Sigmoid colon (tissue), 6 donors: ENCODE measurements at regions not wholly inside any gene's neighbourhood (a gene's known extent, or its start where the extent isn't known, plus 50 kb on each side); places are given as distances from the start of the nearest gene placed in this dataset.

Source experiments
- DNase-seq: peaks from one replicate; pipeline ENCODE4 v3.0.0-alpha.2; 2019
- H3K27ac ChIP-seq, 4 donors: fragments of 200-600 bp; sonication (generic); one replicate each; pipeline ENCODE4 v1.5.1; 2016 to 2019; ENCODE audit warnings: mild to moderate bottlenecking in 1 of 4
- H3K27me3 ChIP-seq, 3 donors: fragments of 200-600 bp; sonication (generic); one replicate each; pipeline ENCODE4 v1.5.1; 2019; ENCODE audit warnings: mild to moderate bottlenecking in 1 of 3
- H3K36me3 ChIP-seq, 4 donors: fragments of 200-600 bp; sonication (generic); one replicate each; pipeline ENCODE4 v1.5.1; 2016 to 2019
- H3K4me1 ChIP-seq, 4 donors: fragments of 200-600 bp; sonication (generic); one replicate each; pipeline ENCODE4 v1.5.1; 2017 to 2019
- H3K4me3 ChIP-seq, 4 donors: fragments of 200-600 bp; sonication (generic); one replicate each; pipeline ENCODE4 v1.5.1; 2017 to 2019; ENCODE audit warnings: mild to moderate bottlenecking in 2 of 4, moderate library complexity in 1 of 4
- H3K9me3 ChIP-seq, 4 donors: fragments of 200-600 bp in 3 of 4; sonication (generic) in 3 of 4; one replicate each; pipeline versions ENCODE4 v1.5.1 to v1.6.1; 2013 to 2019
- CTCF ChIP-seq, 4 experiments: fragments of 450-650 bp in 3 of 4; fragments of 200-600 bp in 1 of 4; IDR thresholded peaks; one replicate each; pipeline ENCODE4 v1.5.1; 2016 to 2019; ENCODE audit warnings: antibody characterized with exemption in 4 of 4, mild to moderate bottlenecking in 3 of 4, moderate library complexity in 2 of 4
- EP300 ChIP-seq, 4 donors: sonication (generic); formaldehyde crosslinking; IDR thresholded peaks; one replicate each; pipeline ENCODE4 v1.6.1; 2017; ENCODE audit warnings: antibody characterized with exemption in 4 of 4
- POLR2A ChIP-seq, 2 donors: fragments of 450-650 bp; IDR thresholded peaks; one replicate each; pipeline ENCODE4 v1.6.1; 2016; ENCODE audit warnings: antibody characterized with exemption in 2 of 2, mild to moderate bottlenecking in 2 of 2, moderate library complexity in 2 of 2
- POLR2AphosphoS5 ChIP-seq, 4 donors: sonication (generic); formaldehyde crosslinking; IDR thresholded peaks; one replicate each; pipeline ENCODE4 v1.6.1; 2017; ENCODE audit warnings: antibody characterized with exemption in 4 of 4
- WGBS, 2 donors: extraction: QIAGEN DNeasy Blood & Tissue Kit; methylation state at CpG; one replicate each; pipeline ENCODE4 v1.1.7; 2013; 5-methylcytosine and 5-hydroxymethylcytosine counted together
- intact Hi-C: fragments of 100-400 bp; cut with DNase I; formaldehyde crosslinking; loops from one replicate; pipeline ENCODE4 v1.15.1; 2023
- donor health status: healthy with polysubstance abuse.
- donor health status: healthy.

- H3K9me3 ChIP-seq, result no peaks in the 10 kb centered on the region
- H3K27ac ChIP-seq, result no peak overlapping the region
- intact Hi-C loops, result no loop called here
- TF ChIP-seq EP300 (IDR thresholded peaks at IDR 0.05) (no peak), CTCF (IDR thresholded peaks at IDR 0.05) (no peak), POLR2AphosphoS5 (IDR thresholded peaks at IDR 0.05) (no peak), POLR2A (IDR thresholded peaks at IDR 0.05) (no peak)
- WGBS, 2 donors, result 83 to 86% methylated on average over 2 of the region's 2 CpGs
- DNase-seq, result no peak
- no peaks in the 10 kb centered on the region for H3K27me3 ChIP-seq
- H3K36me3 ChIP-seq, result no peaks in the 10 kb centered on the region
- no peak overlapping the region for H3K4me3 ChIP-seq
- peaks cover 0 to 4% (median 0%) of the 10 kb centered on the region in 4 donors for H3K4me1 ChIP-seq
Measured at GRCh38 chr3:161647936-161648470, 151.4 kb downstream of the OTOL1 start.

- DNase-seq, result no peak
- TF ChIP-seq EP300 (IDR thresholded peaks at IDR 0.05), result no peak
- no peak for TF ChIP-seq POLR2AphosphoS5 (IDR thresholded peaks at IDR 0.05)
- no peak for TF ChIP-seq POLR2A (IDR thresholded peaks at IDR 0.05)
- no peak for TF ChIP-seq CTCF (IDR thresholded peaks at IDR 0.05)
- H3K9me3 ChIP-seq, result no peaks in the 10 kb centered on the region
- H3K27ac ChIP-seq, result no peak overlapping the region
- no peak overlapping the region for H3K4me3 ChIP-seq
- no peaks in the 10 kb centered on the region for H3K36me3 ChIP-seq
- H3K4me1 ChIP-seq, result peaks cover 0 to 2% (median 0%) of the 10 kb centered on the region in 4 donors
- 62 to 78% methylated on average over 3 of the region's 3 CpGs for WGBS, 2 donors
- no peaks in the 10 kb centered on the region for H3K27me3 ChIP-seq
- intact Hi-C loops, result no loop called here
Measured at GRCh38 chr3:161649900-161650484, 153.4 kb downstream of the OTOL1 start.

GRCh38 chr3:161657786-161658185, 161.2 kb downstream of the OTOL1 start:
- no peak for DNase-seq
- no peaks in the 10 kb centered on the region for H3K4me1 ChIP-seq
- H3K9me3 ChIP-seq, result no peaks in the 10 kb centered on the region
- WGBS, 2 donors, result 77 to 81% methylated on average over 1 of the region's 1 CpG
- H3K27ac ChIP-seq, result no peak overlapping the region
- no peaks in the 10 kb centered on the region for H3K27me3 ChIP-seq
- TF ChIP-seq POLR2AphosphoS5 (IDR thresholded peaks at IDR 0.05), result no peak
- no peak for TF ChIP-seq POLR2A (IDR thresholded peaks at IDR 0.05)
- no peak for TF ChIP-seq CTCF (IDR thresholded peaks at IDR 0.05)
- TF ChIP-seq EP300 (IDR thresholded peaks at IDR 0.05), result no peak
- intact Hi-C loops, result no loop called here
- H3K4me3 ChIP-seq, result no peak overlapping the region
- H3K36me3 ChIP-seq, result no peaks in the 10 kb centered on the region

- Histone ChIP-seq H3K27ac (no peak overlapping the region), H3K9me3 (peaks cover 0 to 5% (median 1%) of the 10 kb centered on the region in 4 donors), H3K4me1 (no peaks in the 10 kb centered on the region), H3K36me3 (no peaks in the 10 kb centered on the region), H3K27me3 (no peaks in the 10 kb centered on the region), H3K4me3 (no peak overlapping the region)
- WGBS, 2 donors, result 54 to 75% methylated on average over 2 of the region's 2 CpGs
- DNase-seq, result no peak
- no peak for TF ChIP-seq POLR2AphosphoS5 (IDR thresholded peaks at IDR 0.05)
- TF ChIP-seq EP300 (IDR thresholded peaks at IDR 0.05), result no peak
- TF ChIP-seq CTCF (IDR thresholded peaks at IDR 0.05), result no peak
- TF ChIP-seq POLR2A (IDR thresholded peaks at IDR 0.05), result no peak
- intact Hi-C loops, result no loop called here
Measured at GRCh38 chr3:161671141-161671540, 174.5 kb downstream of the OTOL1 start.

GRCh38 chr3:161672478-161672877, 175.9 kb downstream of the OTOL1 start:
- intact Hi-C loops, result no loop called here
- peaks cover 0 to 5% (median 1%) of the 10 kb centered on the region in 4 donors for H3K9me3 ChIP-seq
- H3K27ac ChIP-seq, result no peak overlapping the region
- WGBS, 2 donors, result 78 to 85% methylated on average over 4 of the region's 4 CpGs
- no peak for TF ChIP-seq CTCF (IDR thresholded peaks at IDR 0.05)
- TF ChIP-seq POLR2A (IDR thresholded peaks at IDR 0.05), result no peak
- no peak for TF ChIP-seq POLR2AphosphoS5 (IDR thresholded peaks at IDR 0.05)
- no peak overlapping the region for H3K4me3 ChIP-seq
- no peak for DNase-seq
- H3K4me1 ChIP-seq, result no peaks in the 10 kb centered on the region
- no peaks in the 10 kb centered on the region for H3K36me3 ChIP-seq
- no peaks in the 10 kb centered on the region for H3K27me3 ChIP-seq
